ENCODE measurements at regions not wholly inside any gene's neighbourhood (a gene's known extent, or its start where the extent isn't known, plus 50 kb on each side); places are given as distances from the start of the nearest gene placed in this dataset.

DNA sequence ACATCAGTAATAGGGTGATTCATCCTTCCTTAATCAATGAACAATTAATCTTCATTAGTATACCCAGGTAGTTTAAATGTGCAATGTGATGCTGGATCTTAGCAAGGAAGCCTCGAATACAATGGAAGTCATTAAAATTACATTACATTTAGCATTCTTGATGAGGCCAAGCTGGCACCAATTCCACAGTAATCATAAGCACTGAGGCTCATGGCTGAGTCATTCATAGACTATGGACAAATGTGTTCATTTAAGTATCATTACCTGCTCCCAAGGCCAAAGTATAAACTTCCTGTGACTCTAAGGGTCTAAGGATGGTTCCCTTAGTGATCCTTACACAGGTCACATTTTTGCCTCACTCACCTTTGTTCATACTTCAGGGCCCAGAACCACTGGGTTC lies 266.4 kb upstream of the CDIN1 start:
- no peak overlapping the region for H3K4me2 ChIP-seq (ENCODE audit: low read length)
- no peaks in the 10 kb centered on the region for H3K9me2 ChIP-seq (ENCODE audit: insufficient read depth, low read length)
- no peak overlapping the region for H2AFZ ChIP-seq (ENCODE audit: low read depth, low read length)
- H3F3A ChIP-seq (ENCODE audit: insufficient read depth, low read length, poor library complexity, severe bottlenecking) = no peaks in the 10 kb centered on the region
- H3K36me3 ChIP-seq (ENCODE audit: insufficient read depth, low read length) = no peaks in the 10 kb centered on the region
- H3K9me3 ChIP-seq (ENCODE audit: low read length) = no peaks in the 10 kb centered on the region
- H3K27ac ChIP-seq (ENCODE audit: low read length) = no peak overlapping the region
- H3K9ac ChIP-seq (ENCODE audit: low read length) = no peak overlapping the region
- no peaks in the 10 kb centered on the region for H3K27me3 ChIP-seq (ENCODE audit: insufficient read depth, low read depth, low read length)
- no peaks in the 10 kb centered on the region for H3K79me2 ChIP-seq (replicated peaks; ENCODE audit: insufficient read depth, low read length)
- H4K20me1 ChIP-seq (ENCODE audit: insufficient read depth) = no peaks in the 10 kb centered on the region
- TF ChIP-seq TAF1 (IDR thresholded peaks at IDR 0.05; ENCODE audit: low read depth) = no peak
- TF ChIP-seq RAD21 (conservative IDR thresholded peaks at IDR 0.05) = no peak
- TF ChIP-seq, protein P1, sequence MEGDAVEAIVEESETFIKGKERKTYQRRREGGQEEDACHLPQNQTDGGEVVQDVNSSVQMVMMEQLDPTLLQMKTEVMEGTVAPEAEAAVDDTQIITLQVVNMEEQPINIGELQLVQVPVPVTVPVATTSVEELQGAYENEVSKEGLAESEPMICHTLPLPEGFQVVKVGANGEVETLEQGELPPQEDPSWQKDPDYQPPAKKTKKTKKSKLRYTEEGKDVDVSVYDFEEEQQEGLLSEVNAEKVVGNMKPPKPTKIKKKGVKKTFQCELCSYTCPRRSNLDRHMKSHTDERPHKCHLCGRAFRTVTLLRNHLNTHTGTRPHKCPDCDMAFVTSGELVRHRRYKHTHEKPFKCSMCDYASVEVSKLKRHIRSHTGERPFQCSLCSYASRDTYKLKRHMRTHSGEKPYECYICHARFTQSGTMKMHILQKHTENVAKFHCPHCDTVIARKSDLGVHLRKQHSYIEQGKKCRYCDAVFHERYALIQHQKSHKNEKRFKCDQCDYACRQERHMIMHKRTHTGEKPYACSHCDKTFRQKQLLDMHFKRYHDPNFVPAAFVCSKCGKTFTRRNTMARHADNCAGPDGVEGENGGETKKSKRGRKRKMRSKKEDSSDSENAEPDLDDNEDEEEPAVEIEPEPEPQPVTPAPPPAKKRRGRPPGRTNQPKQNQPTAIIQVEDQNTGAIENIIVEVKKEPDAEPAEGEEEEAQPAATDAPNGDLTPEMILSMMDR (IDR thresholded peaks at IDR 0.05; ENCODE audit: poor library complexity, severe bottlenecking) = no peak
- TF ChIP-seq EP300 (conservative IDR thresholded peaks at IDR 0.05; ENCODE audit: poor library complexity, severe bottlenecking) = no peak
- TF ChIP-seq SMC3 (conservative IDR thresholded peaks at IDR 0.05; ENCODE audit: poor library complexity) = no peak
- no peak for TF ChIP-seq EZH2 (IDR thresholded peaks at IDR 0.05; ENCODE audit: borderline replicate concordance, insufficient read depth, low read length, poor library complexity, severe bottlenecking)
- TF ChIP-seq POLR2AphosphoS5 (IDR thresholded peaks at IDR 0.05) = no peak
- TF ChIP-seq, protein P2, sequence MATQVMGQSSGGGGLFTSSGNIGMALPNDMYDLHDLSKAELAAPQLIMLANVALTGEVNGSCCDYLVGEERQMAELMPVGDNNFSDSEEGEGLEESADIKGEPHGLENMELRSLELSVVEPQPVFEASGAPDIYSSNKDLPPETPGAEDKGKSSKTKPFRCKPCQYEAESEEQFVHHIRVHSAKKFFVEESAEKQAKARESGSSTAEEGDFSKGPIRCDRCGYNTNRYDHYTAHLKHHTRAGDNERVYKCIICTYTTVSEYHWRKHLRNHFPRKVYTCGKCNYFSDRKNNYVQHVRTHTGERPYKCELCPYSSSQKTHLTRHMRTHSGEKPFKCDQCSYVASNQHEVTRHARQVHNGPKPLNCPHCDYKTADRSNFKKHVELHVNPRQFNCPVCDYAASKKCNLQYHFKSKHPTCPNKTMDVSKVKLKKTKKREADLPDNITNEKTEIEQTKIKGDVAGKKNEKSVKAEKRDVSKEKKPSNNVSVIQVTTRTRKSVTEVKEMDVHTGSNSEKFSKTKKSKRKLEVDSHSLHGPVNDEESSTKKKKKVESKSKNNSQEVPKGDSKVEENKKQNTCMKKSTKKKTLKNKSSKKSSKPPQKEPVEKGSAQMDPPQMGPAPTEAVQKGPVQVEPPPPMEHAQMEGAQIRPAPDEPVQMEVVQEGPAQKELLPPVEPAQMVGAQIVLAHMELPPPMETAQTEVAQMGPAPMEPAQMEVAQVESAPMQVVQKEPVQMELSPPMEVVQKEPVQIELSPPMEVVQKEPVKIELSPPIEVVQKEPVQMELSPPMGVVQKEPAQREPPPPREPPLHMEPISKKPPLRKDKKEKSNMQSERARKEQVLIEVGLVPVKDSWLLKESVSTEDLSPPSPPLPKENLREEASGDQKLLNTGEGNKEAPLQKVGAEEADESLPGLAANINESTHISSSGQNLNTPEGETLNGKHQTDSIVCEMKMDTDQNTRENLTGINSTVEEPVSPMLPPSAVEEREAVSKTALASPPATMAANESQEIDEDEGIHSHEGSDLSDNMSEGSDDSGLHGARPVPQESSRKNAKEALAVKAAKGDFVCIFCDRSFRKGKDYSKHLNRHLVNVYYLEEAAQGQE (IDR thresholded peaks at IDR 0.05; ENCODE audit: borderline replicate concordance) = no peak
- TF ChIP-seq MXI1 (conservative IDR thresholded peaks at IDR 0.05; ENCODE audit: poor library complexity, severe bottlenecking) = no peak
- H3K4me3 ChIP-seq (ENCODE audit: low read length) = no peak overlapping the region

DNA sequence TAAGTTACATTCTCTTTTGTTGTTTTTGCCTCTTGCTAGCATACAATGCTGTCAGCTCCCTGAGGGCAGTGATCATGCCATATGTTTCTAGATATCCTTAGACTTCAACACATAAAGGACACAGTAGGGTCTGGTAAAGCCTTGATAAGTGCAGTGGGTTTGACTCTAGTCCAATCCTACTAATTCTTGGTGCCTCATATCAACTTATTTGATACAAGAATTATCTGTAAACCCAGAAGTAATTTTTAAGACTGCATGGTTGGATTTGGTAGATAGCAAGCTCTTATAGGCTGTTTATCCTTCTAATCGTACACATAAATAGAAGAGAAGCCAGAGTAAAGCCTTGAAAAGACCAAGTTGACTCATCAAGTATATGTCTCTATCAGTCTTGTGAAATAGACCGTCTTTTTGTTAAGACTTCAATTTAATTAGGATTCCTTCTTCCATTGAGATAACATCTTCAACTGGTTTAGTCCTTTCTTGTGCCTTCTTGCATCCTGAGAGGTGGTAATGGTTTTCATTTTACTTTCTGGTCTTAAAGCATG lies 265.6 kb upstream of the CDIN1 start:
- H4K20me1 ChIP-seq (ENCODE audit: insufficient read depth) = no peaks in the 10 kb centered on the region
- no peak overlapping the region for H3K27ac ChIP-seq (ENCODE audit: low read length)
- no peak overlapping the region for H3K4me2 ChIP-seq (ENCODE audit: low read length)
- no peaks in the 10 kb centered on the region for H3K79me2 ChIP-seq (replicated peaks; ENCODE audit: insufficient read depth, low read length)
- no peak overlapping the region for H3K4me3 ChIP-seq (ENCODE audit: low read length)
- no peaks in the 10 kb centered on the region for H3K27me3 ChIP-seq (ENCODE audit: insufficient read depth, low read depth, low read length)
- H3K36me3 ChIP-seq (ENCODE audit: insufficient read depth, low read length) = no peaks in the 10 kb centered on the region
- no peak overlapping the region for H3K9ac ChIP-seq (ENCODE audit: low read length)
- H3F3A ChIP-seq (ENCODE audit: insufficient read depth, low read length, poor library complexity, severe bottlenecking) = no peaks in the 10 kb centered on the region
- H3K9me2 ChIP-seq (ENCODE audit: insufficient read depth, low read length) = no peaks in the 10 kb centered on the region
- TF ChIP-seq, protein P2 (IDR thresholded peaks at IDR 0.05; ENCODE audit: borderline replicate concordance) = no peak
- TF ChIP-seq, protein P1 (IDR thresholded peaks at IDR 0.05; ENCODE audit: poor library complexity, severe bottlenecking) = no peak
- TF ChIP-seq RAD21 (conservative IDR thresholded peaks at IDR 0.05) (no peak), SMC3 (conservative IDR thresholded peaks at IDR 0.05; ENCODE audit: poor library complexity) (no peak), EZH2 (IDR thresholded peaks at IDR 0.05; ENCODE audit: borderline replicate concordance, insufficient read depth, low read length, poor library complexity, severe bottlenecking) (no peak), POLR2AphosphoS5 (IDR thresholded peaks at IDR 0.05) (no peak), EP300 (conservative IDR thresholded peaks at IDR 0.05; ENCODE audit: poor library complexity, severe bottlenecking) (no peak), MXI1 (conservative IDR thresholded peaks at IDR 0.05; ENCODE audit: poor library complexity, severe bottlenecking) (no peak), TAF1 (IDR thresholded peaks at IDR 0.05; ENCODE audit: low read depth) (no peak)
- no peak overlapping the region for H2AFZ ChIP-seq (ENCODE audit: low read depth, low read length)
- no peaks in the 10 kb centered on the region for H3K9me3 ChIP-seq (ENCODE audit: low read length)

All from neural cell (in vitro differentiated cells).